Upper lobe of left lung (tissue), 6 donors: ENCODE measurements at regions not wholly inside any gene's neighbourhood (a gene's known extent, or its start where the extent isn't known, plus 50 kb on each side); places are given as distances from the start of the nearest gene placed in this dataset.

Experiments
- ATAC-seq, 2 donors: fragments of 200-7000 bp; cut with Tn5 transposase; one replicate each; pipeline ENCODE4 v1.9.1; 2022; ENCODE audit warnings: mild to moderate bottlenecking in 2 of 2, moderate library complexity in 2 of 2; ENCODE audit not compliant: low FRiP score in 2 of 2
- DNase-seq, 2 donors: peaks; one replicate each; pipeline ENCODE4 v3.0.0-alpha.2; 2019 to 2020
- H3K27ac ChIP-seq, 4 donors: fragments of 200-600 bp; sonication (generic); one replicate each; pipeline ENCODE4 v1.5.1; 2016 to 2019
- H3K27me3 ChIP-seq, 4 donors: fragments of 200-600 bp; sonication (generic); one replicate each; pipeline ENCODE4 v1.5.1; 2017 to 2019
- H3K36me3 ChIP-seq, 4 donors: fragments of 200-600 bp; sonication (generic); one replicate each; pipeline ENCODE4 v1.5.1; 2016 to 2019
- H3K4me1 ChIP-seq, 4 donors: fragments of 200-600 bp; sonication (generic); one replicate each; pipeline ENCODE4 v1.5.1; 2018 to 2019
- H3K4me3 ChIP-seq, 4 donors: fragments of 200-600 bp; sonication (generic); one replicate each; pipeline ENCODE4 v1.5.1; 2017 to 2019; ENCODE audit warnings: mild to moderate bottlenecking in 2 of 4, moderate library complexity in 1 of 4
- H3K9me3 ChIP-seq, 4 donors: fragments of 200-600 bp; sonication (generic); one replicate each; pipeline ENCODE4 v1.5.1; 2018 to 2019
- CTCF ChIP-seq, 6 experiments: fragments of 450-650 bp in 4 of 6; fragments of 200-600 bp in 2 of 6; sonication (generic) in 2 of 6; IDR thresholded peaks; one replicate each; pipeline ENCODE4 v1.5.1; 2016 to 2019; ENCODE audit warnings: antibody characterized with exemption in 6 of 6
- EP300 ChIP-seq, 4 donors: sonication (generic); formaldehyde crosslinking; IDR thresholded peaks; one replicate each; pipeline ENCODE4 v1.5.1; 2017; ENCODE audit warnings: antibody characterized with exemption in 4 of 4, control low read depth in 2 of 4
- POLR2A ChIP-seq, 4 donors: fragments of 450-650 bp; IDR thresholded peaks; one replicate each; pipeline ENCODE4 v1.5.1; 2016 to 2017; ENCODE audit warnings: antibody characterized with exemption in 4 of 4, mild to moderate bottlenecking in 2 of 4
- POLR2AphosphoS5 ChIP-seq, 2 donors: sonication (generic); formaldehyde crosslinking; IDR thresholded peaks; one replicate each; pipeline ENCODE4 v1.5.1; 2017; ENCODE audit warnings: antibody characterized with exemption in 2 of 2
- WGBS, 2 donors: methylation state at CpG; one replicate each; pipeline ENCODE4 v1.1.5; 2017 to 2018; 5-methylcytosine and 5-hydroxymethylcytosine counted together
- donor health status: DM: no; HTN: no; CAD: no; lungs with moderate emphysema.
- donor health status: DM: no; HTN: yes; CAD: no; lungs with severe emphysema.

GRCh38 chr3:43902415-43902814, 211.7 kb downstream of the ABHD5 start:
- WGBS, 2 donors = 87 to 95% methylated on average over 2 of the region's 2 CpGs
- ATAC-seq = no peak

GRCh38 chr3:43905157-43905556, 214.4 kb downstream of the ABHD5 start:
- TF ChIP-seq POLR2A (IDR thresholded peaks at IDR 0.05) (no peak), CTCF (IDR thresholded peaks at IDR 0.05) (no peak), EP300 (IDR thresholded peaks at IDR 0.05) (no peak), POLR2AphosphoS5 (IDR thresholded peaks at IDR 0.05) (no peak)
- ATAC-seq (no peak), DNase-seq (no peak)
- Histone ChIP-seq H3K36me3 (no peaks in the 10 kb centered on the region), H3K27ac (no peak overlapping the region), H3K27me3 (no peaks in the 10 kb centered on the region), H3K4me1 (no peaks in the 10 kb centered on the region), H3K9me3 (peaks cover 0 to 5% (median 0%) of the 10 kb centered on the region in 4 donors), H3K4me3 (no peak overlapping the region)
- WGBS, 2 donors = 85 to 90% methylated on average over 1 of the region's 1 CpG

More at GRCh38 chr3:43902415-43902814, 211.7 kb downstream of the ABHD5 start:
- no peaks in the 10 kb centered on the region for H3K36me3 ChIP-seq
- H3K4me3 ChIP-seq = no peak overlapping the region
- H3K27me3 ChIP-seq = no peaks in the 10 kb centered on the region
- DNase-seq = no peak
- H3K9me3 ChIP-seq = peaks cover 0 to 5% (median 0%) of the 10 kb centered on the region in 4 donors
- TF ChIP-seq CTCF (IDR thresholded peaks at IDR 0.05) (no peak), POLR2AphosphoS5 (IDR thresholded peaks at IDR 0.05) (no peak), EP300 (IDR thresholded peaks at IDR 0.05) (no peak), POLR2A (IDR thresholded peaks at IDR 0.05) (no peak)
- H3K27ac ChIP-seq = no peak overlapping the region
- H3K4me1 ChIP-seq = no peaks in the 10 kb centered on the region

GRCh38 chr3:43906849-43907507, 216.2 kb downstream of the ABHD5 start:
- DNase-seq = no peak
- H3K36me3 ChIP-seq = no peaks in the 10 kb centered on the region
- no peaks in the 10 kb centered on the region for H3K4me1 ChIP-seq
- peak in 1 of 2 donors; percentile 53 for ATAC-seq
- no peak overlapping the region for H3K4me3 ChIP-seq
- no peaks in the 10 kb centered on the region for H3K9me3 ChIP-seq
- 63 to 71% methylated on average over 7 to 8 of the region's 8 CpGs for WGBS, 2 donors
- no peaks in the 10 kb centered on the region for H3K27me3 ChIP-seq
- H3K27ac ChIP-seq = no peak overlapping the region
- TF ChIP-seq POLR2AphosphoS5 (IDR thresholded peaks at IDR 0.05) (no peak), POLR2A (IDR thresholded peaks at IDR 0.05) (no peak), CTCF (IDR thresholded peaks at IDR 0.05) (no peak), EP300 (IDR thresholded peaks at IDR 0.05) (no peak)

- ATAC-seq = peak in 1 of 2 donors; percentile 52
- Histone ChIP-seq H3K9me3 (no peaks in the 10 kb centered on the region), H3K36me3 (no peaks in the 10 kb centered on the region), H3K27me3 (no peaks in the 10 kb centered on the region), H3K4me1 (no peaks in the 10 kb centered on the region), H3K4me3 (no peak overlapping the region), H3K27ac (no peak overlapping the region)
- 27 to 45% methylated on average over 1 of the region's 1 CpG for WGBS, 2 donors
- TF ChIP-seq CTCF (IDR thresholded peaks at IDR 0.05) (no peak), POLR2AphosphoS5 (IDR thresholded peaks at IDR 0.05) (no peak), POLR2A (IDR thresholded peaks at IDR 0.05) (no peak), EP300 (IDR thresholded peaks at IDR 0.05) (no peak)
- no peak for DNase-seq
These were observed 216.7 kb downstream of the ABHD5 start for GRCh38 chr3:43907508-43907858.

- no peak for TF ChIP-seq CTCF (IDR thresholded peaks at IDR 0.05)
- no peak for TF ChIP-seq POLR2AphosphoS5 (IDR thresholded peaks at IDR 0.05)
- TF ChIP-seq POLR2A (IDR thresholded peaks at IDR 0.05) = no peak
- TF ChIP-seq EP300 (IDR thresholded peaks at IDR 0.05) = no peak
- Histone ChIP-seq H3K9me3 (no peaks in the 10 kb centered on the region), H3K36me3 (no peaks in the 10 kb centered on the region), H3K27me3 (no peaks in the 10 kb centered on the region), H3K4me3 (no peak overlapping the region), H3K4me1 (no peaks in the 10 kb centered on the region), H3K27ac (no peak overlapping the region)
- ATAC-seq (peak in 1 of 2 donors; percentile 28), DNase-seq (no peak)
- WGBS, 2 donors = 95 to 100% methylated on average over 1 to 5 of the region's 5 CpGs
These were observed 217.7 kb downstream of the ABHD5 start for GRCh38 chr3:43908456-43908855.
